ENCODE measurements at regions not wholly inside any gene's neighbourhood (a gene's known extent, or its start where the extent isn't known, plus 50 kb on each side); places are given as distances from the start of the nearest gene placed in this dataset.

- TF ChIP-seq, protein P1, sequence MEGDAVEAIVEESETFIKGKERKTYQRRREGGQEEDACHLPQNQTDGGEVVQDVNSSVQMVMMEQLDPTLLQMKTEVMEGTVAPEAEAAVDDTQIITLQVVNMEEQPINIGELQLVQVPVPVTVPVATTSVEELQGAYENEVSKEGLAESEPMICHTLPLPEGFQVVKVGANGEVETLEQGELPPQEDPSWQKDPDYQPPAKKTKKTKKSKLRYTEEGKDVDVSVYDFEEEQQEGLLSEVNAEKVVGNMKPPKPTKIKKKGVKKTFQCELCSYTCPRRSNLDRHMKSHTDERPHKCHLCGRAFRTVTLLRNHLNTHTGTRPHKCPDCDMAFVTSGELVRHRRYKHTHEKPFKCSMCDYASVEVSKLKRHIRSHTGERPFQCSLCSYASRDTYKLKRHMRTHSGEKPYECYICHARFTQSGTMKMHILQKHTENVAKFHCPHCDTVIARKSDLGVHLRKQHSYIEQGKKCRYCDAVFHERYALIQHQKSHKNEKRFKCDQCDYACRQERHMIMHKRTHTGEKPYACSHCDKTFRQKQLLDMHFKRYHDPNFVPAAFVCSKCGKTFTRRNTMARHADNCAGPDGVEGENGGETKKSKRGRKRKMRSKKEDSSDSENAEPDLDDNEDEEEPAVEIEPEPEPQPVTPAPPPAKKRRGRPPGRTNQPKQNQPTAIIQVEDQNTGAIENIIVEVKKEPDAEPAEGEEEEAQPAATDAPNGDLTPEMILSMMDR (IDR thresholded peaks at IDR 0.05), result no peak
- Histone ChIP-seq H3K9me3 (no peaks in the 10 kb centered on the region), H3K27me3 (replicated peaks; ENCODE audit: insufficient read depth) (no peaks in the 10 kb centered on the region), H3K4me3 (no peak overlapping the region), H3K36me3 (no peaks in the 10 kb centered on the region), H3K27ac (no peak overlapping the region), H3K4me1 (ENCODE audit: control insufficient read depth in 1 of 2, low read depth in 2 of 2) (no peaks in the 10 kb centered on the region)
- DNase-seq (ENCODE audit: low spot score) (no peak), ATAC-seq (ENCODE audit: insufficient number of reproducible peaks, low FRiP score, low read depth) (no peak)
Observed at GRCh38 chr11:57092028-57092698, 89.6 kb upstream of the LRRC55 start.

GRCh38 chr11:57094181-57094935 is 87.4 kb upstream of the LRRC55 start:
- Histone ChIP-seq H3K9me3 (no peaks in the 10 kb centered on the region), H3K36me3 (no peaks in the 10 kb centered on the region), H3K4me1 (ENCODE audit: control insufficient read depth in 1 of 2, low read depth in 2 of 2) (no peaks in the 10 kb centered on the region), H3K27ac (no peak overlapping the region), H3K4me3 (no peak overlapping the region), H3K27me3 (replicated peaks; ENCODE audit: insufficient read depth) (no peaks in the 10 kb centered on the region)
- no peak for ATAC-seq (ENCODE audit: insufficient number of reproducible peaks, low FRiP score, low read depth)
- DNase-seq (ENCODE audit: low spot score), result no peak
- TF ChIP-seq, protein P1 (IDR thresholded peaks at IDR 0.05), result no peak

GRCh38 chr11:57095417-57095816 is 86.3 kb upstream of the LRRC55 start:
- Histone ChIP-seq H3K9me3 (no peaks in the 10 kb centered on the region), H3K4me3 (no peak overlapping the region), H3K27ac (no peak overlapping the region), H3K27me3 (replicated peaks; ENCODE audit: insufficient read depth) (no peaks in the 10 kb centered on the region), H3K36me3 (no peaks in the 10 kb centered on the region), H3K4me1 (ENCODE audit: control insufficient read depth in 1 of 2, low read depth in 2 of 2) (no peaks in the 10 kb centered on the region)
- TF ChIP-seq, protein P1 (IDR thresholded peaks at IDR 0.05), result no peak
- DNase-seq (ENCODE audit: low spot score) (no peak), ATAC-seq (ENCODE audit: insufficient number of reproducible peaks, low FRiP score, low read depth) (no peak)

- no peak overlapping the region for H3K27ac ChIP-seq
- no peak for DNase-seq (ENCODE audit: low spot score)
- no peaks in the 10 kb centered on the region for H3K36me3 ChIP-seq
- TF ChIP-seq, protein P1 (IDR thresholded peaks at IDR 0.05), result no peak
- no peaks in the 10 kb centered on the region for H3K4me1 ChIP-seq (ENCODE audit: control insufficient read depth in 1 of 2, low read depth in 2 of 2)
- no peaks in the 10 kb centered on the region for H3K9me3 ChIP-seq
- H3K27me3 ChIP-seq (replicated peaks; ENCODE audit: insufficient read depth), result no peaks in the 10 kb centered on the region
- ATAC-seq (ENCODE audit: insufficient number of reproducible peaks, low FRiP score, low read depth), result no peak
- no peak overlapping the region for H3K4me3 ChIP-seq
Observed at GRCh38 chr11:57095896-57096295, 85.9 kb upstream of the LRRC55 start.

- no peaks in the 10 kb centered on the region for H3K4me1 ChIP-seq (ENCODE audit: control insufficient read depth in 1 of 2, low read depth in 2 of 2)
- H3K36me3 ChIP-seq, result no peaks in the 10 kb centered on the region
- H3K4me3 ChIP-seq, result no peak overlapping the region
- ATAC-seq (ENCODE audit: insufficient number of reproducible peaks, low FRiP score, low read depth), result no peak
- H3K27ac ChIP-seq, result no peak overlapping the region
- TF ChIP-seq, protein P1 (IDR thresholded peaks at IDR 0.05), result no peak
- no peak for DNase-seq (ENCODE audit: low spot score)
- H3K9me3 ChIP-seq, result no peaks in the 10 kb centered on the region
- H3K27me3 ChIP-seq (replicated peaks; ENCODE audit: insufficient read depth), result no peaks in the 10 kb centered on the region
Observed at GRCh38 chr11:57097149-57097548, 84.6 kb upstream of the LRRC55 start.
